ENCODE measurements at regions not wholly inside any gene's neighbourhood (a gene's known extent, or its start where the extent isn't known, plus 50 kb on each side); places are given as distances from the start of the nearest gene placed in this dataset.

DNA sequence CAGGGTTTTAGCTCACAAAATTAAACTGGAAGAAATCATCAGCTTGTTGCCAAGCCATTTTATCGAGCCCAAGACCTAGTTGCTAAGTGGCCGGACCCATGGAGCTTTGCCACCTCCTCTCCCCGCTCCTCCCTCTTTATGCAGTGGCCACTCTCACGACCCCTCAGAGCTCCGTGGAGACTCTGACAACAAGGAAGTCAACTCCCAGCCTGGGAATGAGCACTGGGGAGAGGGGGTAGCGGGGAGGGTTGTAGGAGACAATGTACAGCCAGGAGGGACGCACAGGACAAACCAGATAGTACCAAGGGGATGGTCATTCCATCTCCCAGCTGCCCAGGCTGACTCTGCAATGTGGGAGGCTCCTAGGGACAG, 250.9 kb downstream of the SIPA1L2 start:
- ChIA-PET POLR2A (no interaction called here), CTCF (no interaction called here)
- intact Hi-C loops (cut with micrococcal nuclease; ENCODE audit: unreplicated experiment), result no loop called here
- in situ Hi-C loops (cut with HindIII; ENCODE audit: low pct_unique_long_range_greater_than_20kb, low sequenced_read_pairs), result no loop called here
- no peaks in the 10 kb centered on the region for H3K27me3 ChIP-seq (ENCODE audit: control insufficient read depth, insufficient read depth, low read length)
- no peak for DNase-seq (ENCODE audit: low read depth, low spot score)
- no TSS peak for BruUV-seq (replicated peaks)
- no peak for ATAC-seq
- H3K36me3 ChIP-seq (ENCODE audit: control insufficient read depth, insufficient read depth, low read length), result no peaks in the 10 kb centered on the region
- no peaks in the 10 kb centered on the region for H3K4me1 ChIP-seq (ENCODE audit: control insufficient read depth, insufficient read depth, low read length)
- TF ChIP-seq SIN3A (IDR thresholded peaks at IDR 0.05; ENCODE audit: borderline replicate concordance, insufficient read depth, low read depth, low read length) (no peak), TCF7L2 (IDR thresholded peaks at IDR 0.05; ENCODE audit: low read depth, low read length) (no peak), POLR2AphosphoS5 (IDR thresholded peaks at IDR 0.05; ENCODE audit: low read depth, low read length) (no peak)
- TF ChIP-seq, protein P1, sequence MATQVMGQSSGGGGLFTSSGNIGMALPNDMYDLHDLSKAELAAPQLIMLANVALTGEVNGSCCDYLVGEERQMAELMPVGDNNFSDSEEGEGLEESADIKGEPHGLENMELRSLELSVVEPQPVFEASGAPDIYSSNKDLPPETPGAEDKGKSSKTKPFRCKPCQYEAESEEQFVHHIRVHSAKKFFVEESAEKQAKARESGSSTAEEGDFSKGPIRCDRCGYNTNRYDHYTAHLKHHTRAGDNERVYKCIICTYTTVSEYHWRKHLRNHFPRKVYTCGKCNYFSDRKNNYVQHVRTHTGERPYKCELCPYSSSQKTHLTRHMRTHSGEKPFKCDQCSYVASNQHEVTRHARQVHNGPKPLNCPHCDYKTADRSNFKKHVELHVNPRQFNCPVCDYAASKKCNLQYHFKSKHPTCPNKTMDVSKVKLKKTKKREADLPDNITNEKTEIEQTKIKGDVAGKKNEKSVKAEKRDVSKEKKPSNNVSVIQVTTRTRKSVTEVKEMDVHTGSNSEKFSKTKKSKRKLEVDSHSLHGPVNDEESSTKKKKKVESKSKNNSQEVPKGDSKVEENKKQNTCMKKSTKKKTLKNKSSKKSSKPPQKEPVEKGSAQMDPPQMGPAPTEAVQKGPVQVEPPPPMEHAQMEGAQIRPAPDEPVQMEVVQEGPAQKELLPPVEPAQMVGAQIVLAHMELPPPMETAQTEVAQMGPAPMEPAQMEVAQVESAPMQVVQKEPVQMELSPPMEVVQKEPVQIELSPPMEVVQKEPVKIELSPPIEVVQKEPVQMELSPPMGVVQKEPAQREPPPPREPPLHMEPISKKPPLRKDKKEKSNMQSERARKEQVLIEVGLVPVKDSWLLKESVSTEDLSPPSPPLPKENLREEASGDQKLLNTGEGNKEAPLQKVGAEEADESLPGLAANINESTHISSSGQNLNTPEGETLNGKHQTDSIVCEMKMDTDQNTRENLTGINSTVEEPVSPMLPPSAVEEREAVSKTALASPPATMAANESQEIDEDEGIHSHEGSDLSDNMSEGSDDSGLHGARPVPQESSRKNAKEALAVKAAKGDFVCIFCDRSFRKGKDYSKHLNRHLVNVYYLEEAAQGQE (IDR thresholded peaks at IDR 0.05; ENCODE audit: insufficient read depth in 1 of 2, low read depth in 2 of 2, low read length in 1 of 2), result no peak
- TF ChIP-seq, protein P2, sequence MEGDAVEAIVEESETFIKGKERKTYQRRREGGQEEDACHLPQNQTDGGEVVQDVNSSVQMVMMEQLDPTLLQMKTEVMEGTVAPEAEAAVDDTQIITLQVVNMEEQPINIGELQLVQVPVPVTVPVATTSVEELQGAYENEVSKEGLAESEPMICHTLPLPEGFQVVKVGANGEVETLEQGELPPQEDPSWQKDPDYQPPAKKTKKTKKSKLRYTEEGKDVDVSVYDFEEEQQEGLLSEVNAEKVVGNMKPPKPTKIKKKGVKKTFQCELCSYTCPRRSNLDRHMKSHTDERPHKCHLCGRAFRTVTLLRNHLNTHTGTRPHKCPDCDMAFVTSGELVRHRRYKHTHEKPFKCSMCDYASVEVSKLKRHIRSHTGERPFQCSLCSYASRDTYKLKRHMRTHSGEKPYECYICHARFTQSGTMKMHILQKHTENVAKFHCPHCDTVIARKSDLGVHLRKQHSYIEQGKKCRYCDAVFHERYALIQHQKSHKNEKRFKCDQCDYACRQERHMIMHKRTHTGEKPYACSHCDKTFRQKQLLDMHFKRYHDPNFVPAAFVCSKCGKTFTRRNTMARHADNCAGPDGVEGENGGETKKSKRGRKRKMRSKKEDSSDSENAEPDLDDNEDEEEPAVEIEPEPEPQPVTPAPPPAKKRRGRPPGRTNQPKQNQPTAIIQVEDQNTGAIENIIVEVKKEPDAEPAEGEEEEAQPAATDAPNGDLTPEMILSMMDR (IDR thresholded peaks at IDR 0.05), result no peak
- no peak overlapping the region for H3K27ac ChIP-seq (ENCODE audit: low read length)
- no peaks in the 10 kb centered on the region for H3K9me3 ChIP-seq (ENCODE audit: control insufficient read depth, insufficient read depth, low read depth, low read length)
- no peak overlapping the region for H3K4me3 ChIP-seq (ENCODE audit: low read depth in 2 of 2, low read length in 2 of 2)

DNA sequence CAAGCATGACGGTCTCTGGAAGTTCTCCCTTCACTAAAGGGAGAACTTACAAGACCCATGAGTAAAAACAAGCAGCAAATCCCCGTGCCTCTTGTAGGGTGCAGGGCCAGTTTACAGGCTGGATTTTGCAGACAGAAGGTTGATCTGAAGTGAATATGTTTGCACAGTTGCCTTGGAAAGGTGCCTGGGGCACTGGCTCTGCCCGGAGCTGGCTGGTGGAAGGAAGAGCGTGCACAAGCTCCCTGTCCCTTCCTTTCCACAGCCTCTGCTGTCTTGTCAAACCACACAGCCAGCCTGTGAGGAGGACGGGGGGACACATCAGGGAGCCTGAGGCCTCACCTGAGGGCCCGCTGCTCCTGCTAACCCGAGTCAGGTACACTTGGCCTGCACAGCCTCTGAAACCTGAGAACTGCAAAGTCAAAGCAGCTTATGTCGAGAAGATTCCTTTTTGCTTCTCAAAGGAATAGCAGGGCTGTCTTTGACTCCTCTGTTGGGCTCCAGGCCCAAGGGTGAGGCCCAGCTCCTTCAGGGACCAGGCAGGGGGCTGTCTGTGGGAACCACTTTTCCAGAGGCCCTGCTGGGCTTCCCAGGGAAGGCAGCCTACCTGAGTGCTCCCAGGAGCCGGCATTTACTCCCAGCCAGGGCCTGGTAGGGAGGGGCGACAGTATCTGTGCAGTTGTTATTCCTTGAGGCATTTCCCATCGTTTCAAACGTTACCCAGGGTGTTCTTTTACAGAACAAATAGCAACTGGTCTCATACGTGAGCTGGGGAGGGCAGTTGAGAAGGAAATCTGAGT, 251.5 kb downstream of the SIPA1L2 start:
- POLR2A ChIA-PET, result no interaction called here
- H3K4me1 ChIP-seq (ENCODE audit: control insufficient read depth, insufficient read depth, low read length), result no peaks in the 10 kb centered on the region

More for the DNA sequence above, 251.5 kb downstream of the SIPA1L2 start:
- no peak for DNase-seq (ENCODE audit: low read depth, low spot score)
- BruUV-seq (replicated peaks), result no TSS peak
- Histone ChIP-seq H3K27me3 (ENCODE audit: control insufficient read depth, insufficient read depth, low read length) (no peaks in the 10 kb centered on the region), H3K27ac (ENCODE audit: low read length) (no peak overlapping the region), H3K4me3 (ENCODE audit: low read depth in 2 of 2, low read length in 2 of 2) (peak overlapping the region in 1 of 2 experiments; percentile 10; a peak in 2 of 4 replicates), H3K36me3 (ENCODE audit: control insufficient read depth, insufficient read depth, low read length) (no peaks in the 10 kb centered on the region), H3K9me3 (ENCODE audit: control insufficient read depth, insufficient read depth, low read depth, low read length) (no peaks in the 10 kb centered on the region)
- CTCF ChIA-PET, result no interaction called here
- peak; percentile 78 for ATAC-seq
- intact Hi-C loops (cut with micrococcal nuclease; ENCODE audit: unreplicated experiment), result no loop called here
- TF ChIP-seq, protein P1 (IDR thresholded peaks at IDR 0.05; ENCODE audit: insufficient read depth in 1 of 2, low read depth in 2 of 2, low read length in 1 of 2), result no peak
- TF ChIP-seq TCF7L2 (IDR thresholded peaks at IDR 0.05; ENCODE audit: low read depth, low read length), result no peak
- TF ChIP-seq, protein P2 (IDR thresholded peaks at IDR 0.05), result no peak
- TF ChIP-seq POLR2AphosphoS5 (IDR thresholded peaks at IDR 0.05; ENCODE audit: low read depth, low read length), result no peak
- no peak for TF ChIP-seq SIN3A (IDR thresholded peaks at IDR 0.05; ENCODE audit: borderline replicate concordance, insufficient read depth, low read depth, low read length)
- in situ Hi-C loops (cut with HindIII; ENCODE audit: low pct_unique_long_range_greater_than_20kb, low sequenced_read_pairs), result no loop called here
